Activated CD4-positive, alpha-beta T cell treated with anti-CD3 and anti-CD28 coated beads for 36 hours (primary cell): ENCODE measurements at regions not wholly inside any gene's neighbourhood (a gene's known extent, or its start where the extent isn't known, plus 50 kb on each side); places are given as distances from the start of the nearest gene placed in this dataset.

Experiments used
- ATAC-seq: fragments of 200-7000 bp; cut with Tn5 transposase; one replicate; pipeline ENCODE4 v1.10.0; 2021; ENCODE audit warnings: mild to moderate bottlenecking, moderate library complexity
- CTCF ChIA-PET: fragments of 350-600 bp; sonication (Branson Sonifier 250); formaldehyde crosslinking; loops from one replicate; lab custom pipeline; 2021; ENCODE audit warnings: antibody characterized with exemption; lab: Charles Lee
- POLR2A ChIA-PET: fragments of 350-600 bp; sonication (Branson Sonifier 250); formaldehyde crosslinking; loops from one replicate; lab custom pipeline; 2021; ENCODE audit warnings: antibody characterized with exemption, inconsistent platforms; lab: Charles Lee
- DNase-seq: peaks from one replicate; pipeline ENCODE4 v3.0.0-alpha.2; 2020
- H3K27ac Mint-ChIP-seq: one replicate; pipeline ENCODE4 v1.8.0; 2021; ENCODE audit warnings: mixed read lengths
- H3K27me3 Mint-ChIP-seq: one replicate; pipeline ENCODE4 v1.8.0; 2021; ENCODE audit warnings: mixed read lengths
- H3K36me3 Mint-ChIP-seq: one replicate; pipeline ENCODE4 v1.8.0; 2021; ENCODE audit warnings: low read depth, mixed read lengths
- H3K4me1 Mint-ChIP-seq: one replicate; pipeline ENCODE4 v1.8.0; 2021; ENCODE audit warnings: mixed read lengths
- H3K4me3 Mint-ChIP-seq: one replicate; pipeline ENCODE4 v1.8.0; 2021; ENCODE audit warnings: mild to moderate bottlenecking, moderate library complexity, mixed read lengths
- H3K9me3 Mint-ChIP-seq: one replicate; pipeline ENCODE4 v1.8.0; 2021; ENCODE audit warnings: low read depth, mixed read lengths
- intact Hi-C, 2 experiments: fragments of 100-400 bp; cut with DNase I in 1 of 2; cut with micrococcal nuclease in 1 of 2; formaldehyde crosslinking; loops; one replicate each; pipeline versions ENCODE4 v1.14.2 to v1.15.1; 2022 to 2024; cut with DNase I, micrococcal nuclease

DNA sequence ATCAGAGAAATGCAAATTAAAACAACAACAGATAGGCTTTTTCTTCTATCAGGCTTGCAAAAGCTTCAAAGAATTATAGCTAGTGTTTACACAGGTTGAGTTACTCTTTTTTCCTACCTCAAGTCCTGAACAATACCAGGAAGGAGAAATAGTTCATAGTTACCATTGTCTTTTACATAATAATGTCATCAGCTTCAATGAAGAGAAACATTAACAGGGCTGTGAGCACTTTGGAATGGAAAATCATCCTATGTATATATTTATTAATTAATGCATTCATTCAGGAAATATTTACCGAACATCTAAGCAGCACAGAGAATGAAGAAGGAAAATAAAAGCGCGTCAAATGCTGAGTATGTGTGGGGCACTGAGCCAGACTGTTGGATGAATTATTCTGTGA lies 197.3 kb downstream of the ZBTB18 start:
- intact Hi-C loops: no loop called here
- POLR2A ChIA-PET: no interaction called here

DNA sequence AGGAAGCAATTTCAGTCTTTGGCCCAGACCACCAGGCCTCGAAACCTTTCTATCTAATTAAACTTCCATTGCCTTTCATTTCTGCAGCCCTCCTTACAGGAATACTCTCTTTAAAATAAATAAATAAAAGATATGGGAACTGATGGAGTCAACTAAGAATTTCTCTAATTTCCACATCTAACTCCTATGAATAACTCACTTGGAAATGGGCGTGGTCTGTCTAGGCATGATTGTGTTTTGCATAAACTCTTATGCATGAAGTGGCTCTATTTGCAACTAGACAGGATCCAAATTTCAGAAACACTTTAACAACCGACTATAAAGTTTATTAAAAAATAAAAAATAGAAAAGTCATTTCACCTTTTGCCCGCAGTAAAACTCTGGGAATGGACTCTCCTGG lies 199.5 kb downstream of the ADSS2 start:
- no peaks in the 10 kb centered on the region for H3K9me3 Mint-ChIP-seq
- intact Hi-C loops: no loop called here
- no peaks in the 10 kb centered on the region for H3K27me3 Mint-ChIP-seq
- H3K4me3 Mint-ChIP-seq: no peak overlapping the region
- ChIA-PET POLR2A (no interaction called here), CTCF (no interaction called here)
- no peak for ATAC-seq
- DNase-seq: no peak
- H3K27ac Mint-ChIP-seq: no peak overlapping the region
- no peaks in the 10 kb centered on the region for H3K36me3 Mint-ChIP-seq
- H3K4me1 Mint-ChIP-seq: no peaks in the 10 kb centered on the region

More for the DNA sequence above, 197.3 kb downstream of the ZBTB18 start:
- Mint-ChIP-seq H3K4me3 (no peak overlapping the region), H3K4me1 (no peaks in the 10 kb centered on the region), H3K9me3 (no peaks in the 10 kb centered on the region), H3K27me3 (no peaks in the 10 kb centered on the region), H3K27ac (no peak overlapping the region), H3K36me3 (no peaks in the 10 kb centered on the region)
- DNase-seq: no peak
- CTCF ChIA-PET: no interaction called here
- ATAC-seq: no peak

DNA sequence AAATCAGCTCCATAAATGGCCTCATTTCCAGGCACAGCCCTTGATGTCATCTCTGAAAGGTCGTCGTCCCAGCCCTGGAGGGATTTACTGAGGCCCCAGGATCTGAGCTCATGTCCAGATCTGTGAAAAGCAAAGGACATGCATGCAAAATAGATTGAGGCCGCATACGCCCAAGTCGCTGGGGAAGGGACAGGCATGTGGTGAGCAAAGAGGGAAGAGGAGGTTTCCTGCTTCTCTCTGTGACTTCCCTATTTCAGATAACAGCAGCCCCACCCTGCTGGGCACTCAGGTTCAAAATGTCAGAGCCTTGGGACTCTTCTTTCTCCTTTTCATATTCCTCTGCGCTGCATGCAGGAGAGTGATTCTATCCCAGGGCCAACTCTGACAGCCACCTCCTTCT lies 197.2 kb downstream of the ADSS2 start:
- H3K27ac Mint-ChIP-seq: no peak overlapping the region
- no peak overlapping the region for H3K4me3 Mint-ChIP-seq
- H3K27me3 Mint-ChIP-seq: no peaks in the 10 kb centered on the region
- no peaks in the 10 kb centered on the region for H3K36me3 Mint-ChIP-seq
- ChIA-PET CTCF (interaction anchor here (0.7 kb wide), 2 partner anchors 103 to 1599 kb away, joined by 3 read pairs; no protein-coding TSS in a partner anchor), POLR2A (no interaction called here)
- intact Hi-C loops: no loop called here
- ATAC-seq (no peak), DNase-seq (no peak)
- H3K4me1 Mint-ChIP-seq: no peaks in the 10 kb centered on the region
- H3K9me3 Mint-ChIP-seq: no peaks in the 10 kb centered on the region

DNA sequence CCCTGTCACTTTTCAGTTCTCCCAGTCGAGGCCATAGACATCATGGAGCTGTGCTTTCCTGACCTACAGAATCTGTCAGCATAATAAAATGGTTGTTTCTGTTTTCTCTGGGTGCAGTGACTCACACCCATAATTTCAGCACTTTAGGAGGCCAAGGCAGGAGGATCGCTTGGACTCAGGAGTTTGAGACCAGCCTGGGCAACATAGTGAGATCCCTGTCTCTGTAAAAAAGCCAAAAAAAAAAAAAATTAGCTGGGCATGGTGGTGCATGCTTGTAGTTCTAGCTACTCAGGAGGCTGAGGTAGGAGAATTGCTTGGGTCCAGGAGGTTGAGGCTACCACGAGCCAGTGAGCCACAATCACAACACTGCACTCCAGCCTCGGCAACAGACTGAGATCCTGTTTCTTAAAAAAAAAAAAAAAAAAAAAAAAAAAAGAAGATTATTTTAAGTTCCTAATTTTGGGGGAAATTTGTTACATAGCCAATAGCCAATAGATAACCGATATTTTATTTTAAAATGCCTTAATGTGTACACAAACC lies 196.2 kb downstream of the ADSS2 start:
- ATAC-seq (no peak), DNase-seq (no peak)
- Mint-ChIP-seq H3K27me3 (no peaks in the 10 kb centered on the region), H3K36me3 (no peaks in the 10 kb centered on the region), H3K4me1 (no peaks in the 10 kb centered on the region), H3K4me3 (no peak overlapping the region), H3K9me3 (no peaks in the 10 kb centered on the region), H3K27ac (no peak overlapping the region)
- CTCF ChIA-PET: interaction anchor here (0.6 kb wide), 4 partner anchors 13 to 1537 kb away, joined by 3 to 5 read pairs (median 3); no protein-coding TSS in a partner anchor
- intact Hi-C loops: no loop called here
- POLR2A ChIA-PET: no interaction called here

DNA sequence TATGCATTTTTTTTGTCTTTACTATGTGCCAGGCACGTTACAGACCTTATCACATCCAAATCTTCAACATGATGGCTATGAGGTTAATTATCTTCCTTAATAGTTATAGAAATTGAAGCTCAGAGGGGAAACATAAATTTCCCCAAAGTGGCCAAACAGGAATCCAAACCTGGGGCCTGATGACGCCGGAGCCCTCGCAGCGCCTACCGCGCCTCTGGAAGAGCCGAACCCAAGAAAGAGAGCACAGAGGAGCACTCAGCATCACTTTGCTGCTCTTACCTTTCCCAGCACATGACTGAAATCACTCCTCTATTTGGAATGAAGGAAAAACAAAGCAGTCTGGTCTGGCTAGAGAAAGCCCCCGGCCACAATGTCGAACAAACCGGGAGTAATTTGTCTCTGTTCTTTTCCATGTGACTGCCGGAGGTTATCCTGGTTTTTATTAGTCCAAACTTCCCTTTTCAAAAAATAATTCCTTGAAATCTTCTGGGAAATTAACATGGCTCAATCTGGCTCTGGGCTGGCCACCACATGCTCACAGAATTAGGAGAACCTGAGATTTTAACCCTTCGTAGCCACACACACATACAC lies 195.5 kb downstream of the ADSS2 start:
- Mint-ChIP-seq H3K27me3 (no peaks in the 10 kb centered on the region), H3K27ac (no peak overlapping the region), H3K4me3 (no peak overlapping the region), H3K4me1 (no peaks in the 10 kb centered on the region), H3K9me3 (no peaks in the 10 kb centered on the region), H3K36me3 (no peaks in the 10 kb centered on the region)
- ATAC-seq (no peak), DNase-seq (no peak)
- CTCF ChIA-PET: interaction anchor here (0.6 kb wide), 1 partner anchor 1537 kb away, joined by 3 read pairs; no protein-coding TSS in a partner anchor
- POLR2A ChIA-PET: no interaction called here
- intact Hi-C loops: no loop called here

DNA sequence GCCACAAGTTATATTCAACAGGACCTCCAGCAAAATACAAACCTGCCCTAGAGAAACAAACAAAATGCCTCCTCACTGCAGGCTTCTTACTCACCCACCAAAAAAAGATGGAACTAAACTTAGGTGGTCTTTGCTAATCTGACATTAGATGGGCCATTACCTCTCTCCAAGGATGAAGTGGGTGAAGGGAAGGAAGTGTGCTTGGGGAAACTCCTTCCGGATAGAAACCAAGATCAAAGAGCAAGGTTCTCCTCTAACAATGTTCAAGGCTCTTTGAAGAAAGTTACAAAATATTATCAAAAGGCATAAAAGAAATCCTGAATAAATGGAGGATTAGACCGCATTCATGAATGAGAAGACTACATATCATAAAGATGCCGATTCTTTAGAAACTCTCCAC lies 187.5 kb downstream of the ADSS2 start:
- ATAC-seq: no peak
- Mint-ChIP-seq H3K4me1 (no peaks in the 10 kb centered on the region), H3K36me3 (no peaks in the 10 kb centered on the region), H3K4me3 (no peak overlapping the region), H3K27me3 (no peaks in the 10 kb centered on the region), H3K9me3 (no peaks in the 10 kb centered on the region), H3K27ac (no peak overlapping the region)
- DNase-seq: no peak
- intact Hi-C loops: no loop called here
- ChIA-PET POLR2A (no interaction called here), CTCF (no interaction called here)

DNA sequence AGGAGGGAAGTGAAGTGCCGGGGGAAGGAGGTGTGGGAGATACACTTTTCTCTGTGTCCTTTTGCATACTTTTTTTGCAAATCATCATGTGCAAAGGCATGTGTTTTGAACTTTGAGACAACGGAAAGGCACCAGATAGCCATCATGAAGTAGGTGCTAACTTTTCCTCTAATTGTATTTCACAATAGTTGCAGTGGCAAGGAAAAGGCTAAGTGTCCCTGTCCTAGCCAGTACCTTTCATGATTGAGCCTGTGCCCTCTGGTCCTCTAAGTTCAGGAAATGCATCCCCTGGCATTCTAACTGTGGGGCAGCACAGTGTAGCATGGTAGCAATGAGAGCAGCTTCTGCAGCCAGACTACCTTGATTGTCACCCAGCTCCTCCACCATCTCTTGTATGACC lies 186.2 kb downstream of the ADSS2 start:
- no peaks in the 10 kb centered on the region for H3K36me3 Mint-ChIP-seq
- ATAC-seq (no peak), DNase-seq (no peak)
- no peaks in the 10 kb centered on the region for H3K4me1 Mint-ChIP-seq
- peaks cover 2% of the 10 kb centered on the region for H3K9me3 Mint-ChIP-seq
- ChIA-PET CTCF (no interaction called here), POLR2A (no interaction called here)
- H3K4me3 Mint-ChIP-seq: no peak overlapping the region
- intact Hi-C loops: no loop called here
- no peaks in the 10 kb centered on the region for H3K27me3 Mint-ChIP-seq
- H3K27ac Mint-ChIP-seq: no peak overlapping the region

DNA sequence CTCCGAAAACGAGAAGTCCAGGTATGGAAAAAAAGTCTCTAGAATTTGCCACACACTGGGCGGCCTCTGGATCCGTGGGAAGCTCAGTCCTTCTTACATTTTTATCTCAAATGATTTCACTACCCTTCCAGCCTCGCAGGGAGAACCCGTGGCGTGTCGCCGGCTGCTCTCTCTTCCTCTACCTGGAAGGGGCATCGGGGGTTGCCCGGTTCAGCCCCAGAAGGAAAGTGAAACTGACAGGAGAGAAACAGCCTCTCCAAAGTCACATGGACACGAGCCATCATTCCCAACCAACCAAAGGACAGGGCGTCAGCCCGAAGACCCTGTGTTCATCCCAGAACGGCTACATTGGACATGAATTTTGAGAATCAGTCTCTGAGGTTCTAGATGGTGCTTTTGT lies 182.5 kb downstream of the ADSS2 start:
- intact Hi-C loops: no loop called here
- no peaks in the 10 kb centered on the region for H3K36me3 Mint-ChIP-seq
- ATAC-seq: no peak
- POLR2A ChIA-PET: no interaction called here
- peaks cover 9% of the 10 kb centered on the region for H3K4me1 Mint-ChIP-seq
- no peaks in the 10 kb centered on the region for H3K27me3 Mint-ChIP-seq
- H3K27ac Mint-ChIP-seq: no peak overlapping the region
- peaks cover 6% of the 10 kb centered on the region for H3K9me3 Mint-ChIP-seq
- CTCF ChIA-PET: interaction anchor here (0.6 kb wide), 1 partner anchor 14 kb away, joined by 3 read pairs; no protein-coding TSS in a partner anchor
- DNase-seq: no peak
- H3K4me3 Mint-ChIP-seq: no peak overlapping the region

DNA sequence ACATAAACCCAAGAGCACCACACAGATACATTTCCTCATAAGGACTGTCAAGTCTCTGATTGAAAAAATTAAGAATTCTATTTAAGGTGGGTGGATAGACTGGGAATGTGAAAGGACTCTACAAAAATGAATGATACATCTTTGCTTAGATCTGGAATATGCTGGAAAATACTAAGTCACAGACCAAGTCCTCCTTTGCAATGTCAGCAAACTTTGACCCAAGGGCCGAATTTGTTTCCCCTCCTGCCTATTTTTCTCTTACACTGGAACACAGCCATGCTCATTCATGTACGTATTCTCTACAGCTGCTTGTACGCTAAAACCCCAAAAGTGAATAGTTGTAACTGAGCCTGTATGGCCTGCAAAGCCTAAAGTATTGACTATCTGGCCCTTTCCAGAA lies 180.7 kb downstream of the ADSS2 start:
- peaks cover 9% of the 10 kb centered on the region for H3K4me1 Mint-ChIP-seq
- peaks cover 6% of the 10 kb centered on the region for H3K9me3 Mint-ChIP-seq
- no peaks in the 10 kb centered on the region for H3K27me3 Mint-ChIP-seq
- DNase-seq (no peak), ATAC-seq (no peak)
- ChIA-PET CTCF (interaction anchor here (0.6 to 1.4 kb wide), 5 partner anchors 13 to 317 kb away, joined by 3 to 4 read pairs (median 3); no protein-coding TSS in a partner anchor), POLR2A (no interaction called here)
- intact Hi-C loops: loop anchor here (5.0 to 10.0 kb wide), 6 partner anchors 306 to 1804 kb away; no protein-coding TSS in a partner anchor
- no peak overlapping the region for H3K27ac Mint-ChIP-seq
- H3K4me3 Mint-ChIP-seq: no peak overlapping the region
- H3K36me3 Mint-ChIP-seq: no peaks in the 10 kb centered on the region

DNA sequence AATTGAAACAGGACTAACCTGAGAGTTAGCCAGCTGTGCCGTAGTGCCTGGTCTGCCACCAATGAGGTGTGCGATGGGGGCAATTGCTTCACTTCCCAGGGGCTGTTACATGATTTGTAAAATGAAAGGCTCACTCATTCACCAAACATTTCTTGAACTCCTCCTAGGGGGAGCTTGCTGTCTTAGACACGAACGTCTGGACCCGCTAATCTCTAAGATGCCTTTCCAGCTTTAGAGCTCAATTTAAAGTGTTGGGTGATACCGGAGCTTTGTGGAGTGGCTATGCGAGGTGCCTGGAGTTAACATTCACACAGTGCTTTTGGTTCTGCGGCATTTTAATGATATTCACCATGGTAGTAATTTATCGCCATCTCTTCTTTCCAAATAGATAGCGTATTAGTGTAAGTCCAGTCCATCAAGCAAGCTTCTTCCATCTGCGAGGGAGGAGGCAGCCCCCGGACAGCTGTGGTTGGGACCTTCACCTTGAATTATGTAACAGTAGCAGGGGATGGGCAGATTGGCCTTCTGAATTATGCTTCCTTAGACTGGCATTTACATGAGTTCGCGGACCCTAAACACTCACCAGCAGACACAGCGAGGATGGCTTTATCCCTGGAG lies 179.9 kb downstream of the ADSS2 start:
- peaks cover 6% of the 10 kb centered on the region for H3K9me3 Mint-ChIP-seq
- H3K27me3 Mint-ChIP-seq: no peaks in the 10 kb centered on the region
- H3K4me1 Mint-ChIP-seq: peaks cover 9% of the 10 kb centered on the region
- no peak for ATAC-seq
- CTCF ChIA-PET: interaction anchor here (0.6 to 1.9 kb wide), 16 partner anchors 10 to 931 kb away, joined by 3 to 7 read pairs (median 3); partner anchors contain the start of gene ZBTB18
- DNase-seq: no peak
- POLR2A ChIA-PET: no interaction called here
- intact Hi-C loops: loop anchor here (2.0 to 10.0 kb wide), 8 partner anchors 223 to 1804 kb away; no protein-coding TSS in a partner anchor
- H3K4me3 Mint-ChIP-seq: no peak overlapping the region
- no peak overlapping the region for H3K27ac Mint-ChIP-seq
- no peaks in the 10 kb centered on the region for H3K36me3 Mint-ChIP-seq

DNA sequence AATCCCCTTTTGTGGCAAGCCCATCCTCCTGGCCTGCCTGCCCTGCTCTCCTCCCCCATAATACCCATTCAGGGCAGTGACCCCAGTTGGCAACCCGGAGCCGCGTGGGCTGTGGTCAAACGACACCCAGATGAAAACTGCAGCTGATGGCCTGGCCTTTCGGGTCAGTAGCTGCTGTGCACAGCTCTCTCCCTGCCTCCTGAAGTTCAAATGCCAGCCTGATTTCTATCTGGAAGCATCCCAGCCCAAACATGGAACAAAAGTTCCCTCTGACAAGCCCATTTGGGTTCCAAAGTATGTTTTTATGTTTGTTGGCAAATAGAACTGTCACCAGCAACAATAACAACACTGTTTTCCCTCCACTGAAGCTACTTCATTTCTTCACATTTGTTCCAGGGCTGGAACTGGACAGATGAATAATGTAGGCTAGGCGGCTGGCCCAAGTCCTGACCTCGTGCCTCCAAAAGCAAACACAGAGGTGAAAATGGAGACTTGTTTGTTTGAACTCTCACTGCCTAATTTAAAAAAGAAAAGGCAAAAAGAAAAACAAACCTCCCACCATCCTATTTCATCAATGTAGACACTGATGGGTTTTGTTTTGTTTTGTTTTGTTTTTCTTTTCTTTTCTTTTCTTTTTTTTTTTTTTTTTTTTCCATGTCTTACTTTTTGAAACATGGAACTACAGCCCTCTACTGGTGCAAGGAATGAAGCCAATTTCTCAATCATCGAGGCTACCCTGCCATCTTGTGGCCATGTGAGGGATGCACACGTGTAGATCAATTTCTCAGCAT lies 179.0 kb downstream of the ADSS2 start:
- H3K27me3 Mint-ChIP-seq: no peaks in the 10 kb centered on the region
- POLR2A ChIA-PET: no interaction called here
- H3K9me3 Mint-ChIP-seq: peaks cover 6% of the 10 kb centered on the region
- H3K4me1 Mint-ChIP-seq: peaks cover 9% of the 10 kb centered on the region
- intact Hi-C loops: loop anchor here (1.0 to 10.0 kb wide), 13 partner anchors 27 to 1805 kb away; partner anchors contain the start of gene AKT3 (in 1 of the 2)
- CTCF ChIA-PET: interaction anchor here (0.6 to 1.9 kb wide), 18 partner anchors 10 to 934 kb away, joined by 3 to 7 read pairs (median 3); partner anchors contain the start of gene ZBTB18
- DNase-seq (peak; percentile 80), ATAC-seq (peak; percentile 90)
- H3K4me3 Mint-ChIP-seq: no peak overlapping the region
- no peaks in the 10 kb centered on the region for H3K36me3 Mint-ChIP-seq
- H3K27ac Mint-ChIP-seq: no peak overlapping the region
